ENCODE measurements at regions not wholly inside any gene's neighbourhood (a gene's known extent, or its start where the extent isn't known, plus 50 kb on each side); places are given as distances from the start of the nearest gene placed in this dataset.

GRCh38 chr10:123506455-123506854 lies 159.7 kb upstream of the GPR26 start:
- no peak for TF ChIP-seq CTCF (conservative IDR thresholded peaks at IDR 0.05; ENCODE audit: low read depth, low read length)
- DNase-seq (ENCODE audit: low read depth): no peak

GRCh38 chr10:123507298-123507697 lies 158.9 kb upstream of the GPR26 start:
- no peak for TF ChIP-seq CTCF (conservative IDR thresholded peaks at IDR 0.05; ENCODE audit: low read depth, low read length)
- H3K4me3 ChIP-seq (ENCODE audit: low read length): no peak overlapping the region
- no peak for DNase-seq (ENCODE audit: low read depth)

More at GRCh38 chr10:123506455-123506854, 159.7 kb upstream of the GPR26 start:
- no peak overlapping the region for H3K4me3 ChIP-seq (ENCODE audit: low read length)

GRCh38 chr10:123509338-123509737 lies 156.8 kb upstream of the GPR26 start:
- TF ChIP-seq CTCF (conservative IDR thresholded peaks at IDR 0.05; ENCODE audit: low read depth, low read length): no peak
- no peak for DNase-seq (ENCODE audit: low read depth)
- no peak overlapping the region for H3K4me3 ChIP-seq (ENCODE audit: low read length)

- TF ChIP-seq CTCF (conservative IDR thresholded peaks at IDR 0.05; ENCODE audit: low read depth, low read length): no peak
- no peak for DNase-seq (ENCODE audit: low read depth)
Measured at GRCh38 chr10:123512901-123513775, 153.0 kb upstream of the GPR26 start.

GRCh38 chr10:123513870-123514269 lies 152.3 kb upstream of the GPR26 start:
- TF ChIP-seq CTCF (conservative IDR thresholded peaks at IDR 0.05; ENCODE audit: low read depth, low read length): no peak
- H3K4me3 ChIP-seq (ENCODE audit: low read length): no peak overlapping the region
- DNase-seq (ENCODE audit: low read depth): no peak

More at GRCh38 chr10:123512901-123513775, 153.0 kb upstream of the GPR26 start:
- H3K4me3 ChIP-seq (ENCODE audit: low read length): no peak overlapping the region

- H3K4me3 ChIP-seq (ENCODE audit: low read length): no peak overlapping the region
- DNase-seq (ENCODE audit: low read depth): no peak
- TF ChIP-seq CTCF (conservative IDR thresholded peaks at IDR 0.05; ENCODE audit: low read depth, low read length): no peak
Measured at GRCh38 chr10:123514996-123515395, 151.2 kb upstream of the GPR26 start.

- TF ChIP-seq CTCF (conservative IDR thresholded peaks at IDR 0.05; ENCODE audit: low read depth, low read length): no peak
- no peak overlapping the region for H3K4me3 ChIP-seq (ENCODE audit: low read length)
- DNase-seq (ENCODE audit: low read depth): no peak
Measured at GRCh38 chr10:123515661-123516060, 150.5 kb upstream of the GPR26 start.
